ENCODE measurements at regions not wholly inside any gene's neighbourhood (a gene's known extent, or its start where the extent isn't known, plus 50 kb on each side); places are given as distances from the start of the nearest gene placed in this dataset.
"Not testable (repeated sequence)": the region's sequence is repeated elsewhere in the genome, so short reads cannot be mapped to it uniquely, and the experiment has no call there.

GRCh38 chr1:81730881-81731280 lies 69.9 kb upstream of the ADGRL2 start:
- no peaks in the 10 kb centered on the region for H3K27me3 ChIP-seq (replicated peaks; ENCODE audit: insufficient read depth, low read depth, low read length, poor library complexity)
- intact Hi-C loops (cut with micrococcal nuclease; ENCODE audit: unreplicated experiment), result no loop called here
- BruUV-seq (replicated peaks), result no TSS peak
- H3K4me1 ChIP-seq (ENCODE audit: insufficient read depth, low read length, poor library complexity, severe bottlenecking), result no peaks in the 10 kb centered on the region
- no peak for TF ChIP-seq EZH2 (IDR thresholded peaks at IDR 0.05; ENCODE audit: borderline replicate concordance, low read depth, low read length, poor library complexity, severe bottlenecking)
- TF ChIP-seq, protein P1, sequence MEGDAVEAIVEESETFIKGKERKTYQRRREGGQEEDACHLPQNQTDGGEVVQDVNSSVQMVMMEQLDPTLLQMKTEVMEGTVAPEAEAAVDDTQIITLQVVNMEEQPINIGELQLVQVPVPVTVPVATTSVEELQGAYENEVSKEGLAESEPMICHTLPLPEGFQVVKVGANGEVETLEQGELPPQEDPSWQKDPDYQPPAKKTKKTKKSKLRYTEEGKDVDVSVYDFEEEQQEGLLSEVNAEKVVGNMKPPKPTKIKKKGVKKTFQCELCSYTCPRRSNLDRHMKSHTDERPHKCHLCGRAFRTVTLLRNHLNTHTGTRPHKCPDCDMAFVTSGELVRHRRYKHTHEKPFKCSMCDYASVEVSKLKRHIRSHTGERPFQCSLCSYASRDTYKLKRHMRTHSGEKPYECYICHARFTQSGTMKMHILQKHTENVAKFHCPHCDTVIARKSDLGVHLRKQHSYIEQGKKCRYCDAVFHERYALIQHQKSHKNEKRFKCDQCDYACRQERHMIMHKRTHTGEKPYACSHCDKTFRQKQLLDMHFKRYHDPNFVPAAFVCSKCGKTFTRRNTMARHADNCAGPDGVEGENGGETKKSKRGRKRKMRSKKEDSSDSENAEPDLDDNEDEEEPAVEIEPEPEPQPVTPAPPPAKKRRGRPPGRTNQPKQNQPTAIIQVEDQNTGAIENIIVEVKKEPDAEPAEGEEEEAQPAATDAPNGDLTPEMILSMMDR (conservative IDR thresholded peaks at IDR 0.05; ENCODE audit: low read depth, low read length), result no peak
- H3K4me3 ChIP-seq (ENCODE audit: low read depth, low read length, poor library complexity, severe bottlenecking), result no peak overlapping the region
- ChIA-PET CTCF (no interaction called here), POLR2A (ENCODE audit: low non-redundant PET) (no interaction called here)
- no peak overlapping the region for H3K27ac ChIP-seq (ENCODE audit: low read depth, low read length, poor library complexity, severe bottlenecking)
- no peaks in the 10 kb centered on the region for H3K36me3 ChIP-seq (ENCODE audit: insufficient read depth, low read length, poor library complexity, severe bottlenecking)
- H3K9me3 ChIP-seq (ENCODE audit: low read depth, low read length, poor library complexity, severe bottlenecking), result no peaks in the 10 kb centered on the region
- DNase-seq (ENCODE audit: low spot score), result no peak

GRCh38 chr1:81730299-81730698 lies 70.4 kb upstream of the ADGRL2 start:
- CTCF ChIA-PET; H3K27ac ChIP-seq (ENCODE audit: low read depth, low read length, poor library complexity, severe bottlenecking); H3K27me3 ChIP-seq (replicated peaks; ENCODE audit: insufficient read depth, low read depth, low read length, poor library complexity); H3K4me3 ChIP-seq (ENCODE audit: low read depth, low read length, poor library complexity, severe bottlenecking); H3K4me1 ChIP-seq (ENCODE audit: insufficient read depth, low read length, poor library complexity, severe bottlenecking); BruUV-seq (replicated peaks); intact Hi-C loops (cut with micrococcal nuclease; ENCODE audit: unreplicated experiment); H3K36me3 ChIP-seq (ENCODE audit: insufficient read depth, low read length, poor library complexity, severe bottlenecking); POLR2A ChIA-PET (ENCODE audit: low non-redundant PET); H3K9me3 ChIP-seq (ENCODE audit: low read depth, low read length, poor library complexity, severe bottlenecking); DNase-seq (ENCODE audit: low spot score): not testable (repeated sequence)

DNA sequence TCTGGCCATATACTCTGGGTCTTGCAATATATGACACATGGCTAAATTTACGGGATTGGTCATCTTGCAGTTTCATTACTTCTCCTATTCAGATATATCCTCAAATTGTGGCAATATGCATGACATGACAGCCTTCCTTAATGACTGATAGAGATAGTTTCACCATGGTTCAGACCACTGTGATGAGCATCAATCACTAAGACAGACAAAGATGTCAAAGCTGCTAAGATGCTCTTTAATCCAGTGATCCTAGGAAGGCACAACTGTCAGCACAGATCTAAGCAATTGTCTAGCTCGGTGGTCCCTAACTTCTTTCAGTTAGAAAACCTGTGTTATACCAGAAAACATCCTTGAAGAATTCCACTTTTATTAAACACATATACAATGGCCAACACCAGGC lies 70.9 kb upstream of the ADGRL2 start:
- Histone ChIP-seq H3K27ac (ENCODE audit: low read depth, low read length, poor library complexity, severe bottlenecking) (no peak overlapping the region), H3K27me3 (replicated peaks; ENCODE audit: insufficient read depth, low read depth, low read length, poor library complexity) (no peaks in the 10 kb centered on the region), H3K4me3 (ENCODE audit: low read depth, low read length, poor library complexity, severe bottlenecking) (no peak overlapping the region), H3K9me3 (ENCODE audit: low read depth, low read length, poor library complexity, severe bottlenecking) (no peaks in the 10 kb centered on the region), H3K4me1 (ENCODE audit: insufficient read depth, low read length, poor library complexity, severe bottlenecking) (no peaks in the 10 kb centered on the region), H3K36me3 (ENCODE audit: insufficient read depth, low read length, poor library complexity, severe bottlenecking) (no peaks in the 10 kb centered on the region)
- DNase-seq (ENCODE audit: low spot score), result no peak
- BruUV-seq (replicated peaks), result no TSS peak
- ChIA-PET POLR2A (ENCODE audit: low non-redundant PET) (no interaction called here), CTCF (no interaction called here)
- intact Hi-C loops (cut with micrococcal nuclease; ENCODE audit: unreplicated experiment), result no loop called here
- no peak for TF ChIP-seq EZH2 (IDR thresholded peaks at IDR 0.05; ENCODE audit: borderline replicate concordance, low read depth, low read length, poor library complexity, severe bottlenecking)
- TF ChIP-seq, protein P1 (conservative IDR thresholded peaks at IDR 0.05; ENCODE audit: low read depth, low read length), result no peak

DNA sequence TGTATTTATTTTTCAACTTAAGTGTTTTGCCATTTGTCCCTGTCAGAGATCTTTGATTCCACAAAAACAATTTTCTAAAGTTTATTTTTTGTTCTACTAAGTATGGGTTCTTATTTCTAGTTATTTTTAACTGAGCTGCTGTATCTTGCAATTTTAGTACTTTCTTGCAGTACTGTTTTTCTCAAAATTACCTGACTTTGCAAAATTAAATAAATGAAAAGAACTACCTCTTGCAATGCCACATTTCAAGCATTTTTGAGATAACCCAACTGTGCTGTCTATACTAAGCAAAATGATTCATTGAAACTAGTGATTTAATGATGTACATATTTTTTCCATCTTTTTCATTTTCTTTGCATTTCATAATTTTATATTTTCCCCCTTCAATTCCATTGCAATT lies 71.5 kb upstream of the ADGRL2 start:
- H3K36me3 ChIP-seq (ENCODE audit: insufficient read depth, low read length, poor library complexity, severe bottlenecking), result no peaks in the 10 kb centered on the region
- intact Hi-C loops (cut with micrococcal nuclease; ENCODE audit: unreplicated experiment), result no loop called here
- TF ChIP-seq, protein P1 (conservative IDR thresholded peaks at IDR 0.05; ENCODE audit: low read depth, low read length), result no peak
- no peak for TF ChIP-seq EZH2 (IDR thresholded peaks at IDR 0.05; ENCODE audit: borderline replicate concordance, low read depth, low read length, poor library complexity, severe bottlenecking)
- no peak overlapping the region for H3K4me3 ChIP-seq (ENCODE audit: low read depth, low read length, poor library complexity, severe bottlenecking)
- H3K27ac ChIP-seq (ENCODE audit: low read depth, low read length, poor library complexity, severe bottlenecking), result no peak overlapping the region
- ChIA-PET CTCF (no interaction called here), POLR2A (ENCODE audit: low non-redundant PET) (no interaction called here)
- BruUV-seq (replicated peaks), result no TSS peak
- no peak for DNase-seq (ENCODE audit: low spot score)
- no peaks in the 10 kb centered on the region for H3K9me3 ChIP-seq (ENCODE audit: low read depth, low read length, poor library complexity, severe bottlenecking)
- H3K27me3 ChIP-seq (replicated peaks; ENCODE audit: insufficient read depth, low read depth, low read length, poor library complexity), result no peaks in the 10 kb centered on the region
- H3K4me1 ChIP-seq (ENCODE audit: insufficient read depth, low read length, poor library complexity, severe bottlenecking), result no peaks in the 10 kb centered on the region

Data from A673 (cell line).